SK-N-MC (cell line): ENCODE measurements at regions not wholly inside any gene's neighbourhood (a gene's known extent, or its start where the extent isn't known, plus 50 kb on each side); places are given as distances from the start of the nearest gene placed in this dataset.
"Not testable (repeated sequence)": the region's sequence is repeated elsewhere in the genome, so short reads cannot be mapped to it uniquely, and the experiment has no call there.

Source experiments
- DNase-seq: peaks from one replicate; pipeline ENCODE4 v3.0.0-alpha.2; 2011; ENCODE audit warnings: low read depth, low spot score
- H3K27ac ChIP-seq: fragments of 200-600 bp; sonication (generic); 2 replicates; pipeline ENCODE4 v1.5.1; 2016; ENCODE audit warnings: mixed run types
- H3K36me3 ChIP-seq: fragments of 200-600 bp; sonication (generic); 2 replicates; pipeline ENCODE4 v1.6.1; 2017; ENCODE audit warnings: antibody characterized with exemption, low read length, mixed read lengths; ENCODE audit not compliant: insufficient read depth
- H3K4me3 ChIP-seq: fragments of 200-600 bp; sonication (generic); 2 replicates; pipeline ENCODE4 v1.5.1; 2016
- H3K9ac ChIP-seq: fragments of 200-600 bp; sonication (generic); 2 replicates; pipeline ENCODE4 v1.8.0; 2017; ENCODE audit warnings: mixed run types, mixed read lengths; ENCODE audit not compliant: insufficient read length
- H3K9me3 ChIP-seq: fragments of 200-600 bp; sonication (generic); 2 replicates; pipeline ENCODE4 v1.6.1; 2017; ENCODE audit warnings: low read depth, mild to moderate bottlenecking, antibody characterized with exemption, low read length, moderate library complexity, mixed read lengths
- EZH2 ChIP-seq: fragments of 200-600 bp; sonication (generic); IDR thresholded peaks from one replicate; pipeline ENCODE4 v1.6.1; 2017; ENCODE audit warnings: antibody characterized with exemption
- FOXP2 ChIP-seq: optimal IDR thresholded peaks from 2 replicates; pipeline ENCODE3; 2011; ENCODE audit warnings: mild to moderate bottlenecking, moderate library complexity; ENCODE audit not compliant: insufficient read depth; ENCODE audit errors: extremely low read length, control extremely low read depth
- POLR2AphosphoS5 ChIP-seq: IDR thresholded peaks from 2 replicates; pipeline ENCODE4 v1.6.1; 2012; ENCODE audit warnings: mild to moderate bottlenecking, low read depth, low read length, borderline replicate concordance

- no peak overlapping the region for H3K9ac ChIP-seq
- no peak for DNase-seq
- TF ChIP-seq POLR2AphosphoS5 (no peak), EZH2 (no peak), FOXP2 (no peak)
- H3K27ac ChIP-seq, result no peak overlapping the region
- no peaks in the 10 kb centered on the region for H3K9me3 ChIP-seq
- H3K36me3 ChIP-seq, result no peaks in the 10 kb centered on the region
- no peak overlapping the region for H3K4me3 ChIP-seq
Observed at GRCh38 chr5:14998491-14998890, 126.9 kb upstream of the ANKH start.

GRCh38 chr5:14996997-14997396, 125.4 kb upstream of the ANKH start:
- TF ChIP-seq EZH2 (no peak), POLR2AphosphoS5 (no peak), FOXP2 (no peak)
- no peak for DNase-seq
- H3K4me3 ChIP-seq, result no peak overlapping the region
- H3K9ac ChIP-seq, result no peak overlapping the region
- no peaks in the 10 kb centered on the region for H3K9me3 ChIP-seq
- no peaks in the 10 kb centered on the region for H3K36me3 ChIP-seq
- no peak overlapping the region for H3K27ac ChIP-seq

GRCh38 chr5:14995229-14995628, 123.7 kb upstream of the ANKH start:
- Histone ChIP-seq H3K9ac (no peak overlapping the region), H3K9me3 (no peaks in the 10 kb centered on the region), H3K27ac (no peak overlapping the region), H3K36me3 (no peaks in the 10 kb centered on the region), H3K4me3 (no peak overlapping the region)
- DNase-seq, result no peak
- no peak for TF ChIP-seq EZH2
- no peak for TF ChIP-seq FOXP2
- TF ChIP-seq POLR2AphosphoS5, result no peak

- H3K9ac ChIP-seq, H3K4me3 ChIP-seq: not testable (repeated sequence)
Observed at GRCh38 chr5:14993459-14994133, 122.0 kb upstream of the ANKH start.

GRCh38 chr5:14992751-14993458, 121.3 kb upstream of the ANKH start:
- not testable (repeated sequence) for H3K36me3 ChIP-seq, DNase-seq, H3K27ac ChIP-seq, H3K9ac ChIP-seq, H3K9me3 ChIP-seq, H3K4me3 ChIP-seq

More at GRCh38 chr5:14993459-14994133, 122.0 kb upstream of the ANKH start:
- not testable (repeated sequence) for DNase-seq, H3K27ac ChIP-seq, H3K9me3 ChIP-seq, H3K36me3 ChIP-seq

- Histone ChIP-seq H3K9me3 (no peaks in the 10 kb centered on the region), H3K4me3 (no peak overlapping the region), H3K36me3 (no peaks in the 10 kb centered on the region), H3K9ac (no peak overlapping the region), H3K27ac (no peak overlapping the region)
- no peak for DNase-seq
- TF ChIP-seq EZH2, result no peak
Observed at GRCh38 chr5:14988223-14988622, 116.6 kb upstream of the ANKH start.

- no peak for TF ChIP-seq POLR2AphosphoS5
- no peak for TF ChIP-seq FOXP2
- TF ChIP-seq EZH2, result no peak
- DNase-seq, result no peak
- Histone ChIP-seq H3K27ac (no peak overlapping the region), H3K4me3 (no peak overlapping the region), H3K36me3 (no peaks in the 10 kb centered on the region), H3K9ac (no peak overlapping the region), H3K9me3 (no peaks in the 10 kb centered on the region)
Observed at GRCh38 chr5:14986413-14986812, 114.8 kb upstream of the ANKH start.

- Histone ChIP-seq H3K27ac (no peak overlapping the region), H3K9ac (no peak overlapping the region), H3K4me3 (no peak overlapping the region), H3K36me3 (no peaks in the 10 kb centered on the region), H3K9me3 (no peaks in the 10 kb centered on the region)
- TF ChIP-seq POLR2AphosphoS5, result no peak
- TF ChIP-seq EZH2, result no peak
- no peak for TF ChIP-seq FOXP2
- DNase-seq, result no peak
Observed at GRCh38 chr5:14983666-14984441, 112.3 kb upstream of the ANKH start.

GRCh38 chr5:14980698-14981097, 109.1 kb upstream of the ANKH start:
- TF ChIP-seq POLR2AphosphoS5 (no peak), FOXP2 (no peak), EZH2 (no peak)
- H3K4me3 ChIP-seq, result no peak overlapping the region
- DNase-seq, result no peak
- no peak overlapping the region for H3K9ac ChIP-seq
- no peaks in the 10 kb centered on the region for H3K36me3 ChIP-seq
- no peak overlapping the region for H3K27ac ChIP-seq
- H3K9me3 ChIP-seq, result no peaks in the 10 kb centered on the region
